Ascending aorta (tissue), 2 donors: ENCODE measurements at regions not wholly inside any gene's neighbourhood (a gene's known extent, or its start where the extent isn't known, plus 50 kb on each side); places are given as distances from the start of the nearest gene placed in this dataset.

Source experiments
- DNase-seq, 2 donors: peaks; one replicate each; pipeline ENCODE4 v3.0.0-alpha.2; 2019; ENCODE audit warnings: low spot score in 2 of 2
- H3K27ac ChIP-seq, 2 donors: fragments of 200-600 bp; sonication (generic); one replicate each; pipeline ENCODE4 v1.5.1; 2016 to 2017; ENCODE audit warnings: mild to moderate bottlenecking in 1 of 2
- H3K27me3 ChIP-seq: fragments of 200-600 bp; sonication (generic); one replicate; pipeline ENCODE4 v1.5.1; 2017
- H3K36me3 ChIP-seq, 2 donors: fragments of 200-600 bp; sonication (generic); one replicate each; pipeline ENCODE4 v1.5.1; 2016
- H3K4me1 ChIP-seq, 2 donors: fragments of 200-600 bp; sonication (generic); one replicate each; pipeline ENCODE4 v1.5.1; 2016 to 2017; ENCODE audit warnings: mild to moderate bottlenecking in 1 of 2
- H3K4me3 ChIP-seq, 2 donors: fragments of 200-600 bp; sonication (generic); one replicate each; pipeline ENCODE4 v1.5.1; 2016 to 2017; ENCODE audit warnings: mild to moderate bottlenecking in 1 of 2
- H3K9me3 ChIP-seq, 2 donors: fragments of 200-600 bp; sonication (generic); one replicate each; pipeline ENCODE4 v1.5.1; 2016
- CTCF ChIP-seq, 3 experiments: fragments of 200-600 bp in 2 of 3; fragments of 450-650 bp in 1 of 3; sonication (generic) in 2 of 3; IDR thresholded peaks; one replicate each; pipeline ENCODE4 v1.5.1; 2016 to 2019; ENCODE audit warnings: antibody characterized with exemption in 3 of 3, mild to moderate bottlenecking in 1 of 3, moderate library complexity in 1 of 3
- intact Hi-C: fragments of 100-400 bp; cut with DNase I; formaldehyde crosslinking; loops from one replicate; pipeline ENCODE4 v1.15.1; 2023

- no peaks in the 10 kb centered on the region for H3K9me3 ChIP-seq
- TF ChIP-seq CTCF (IDR thresholded peaks at IDR 0.05), result no peak
- no peaks in the 10 kb centered on the region for H3K4me1 ChIP-seq
- intact Hi-C loops, result no loop called here
- H3K36me3 ChIP-seq, result no peaks in the 10 kb centered on the region
- H3K27me3 ChIP-seq, result no peaks in the 10 kb centered on the region
- no peak for DNase-seq
- H3K27ac ChIP-seq, result no peak overlapping the region
- no peak overlapping the region for H3K4me3 ChIP-seq
Measured at GRCh38 chr9:135243201-135244190, 156.0 kb downstream of the OLFM1 start.

GRCh38 chr9:135244271-135245221 is 157.1 kb downstream of the OLFM1 start:
- no peak for TF ChIP-seq CTCF (IDR thresholded peaks at IDR 0.05)
- Histone ChIP-seq H3K27ac (no peak overlapping the region), H3K27me3 (no peaks in the 10 kb centered on the region), H3K9me3 (no peaks in the 10 kb centered on the region), H3K36me3 (no peaks in the 10 kb centered on the region), H3K4me3 (no peak overlapping the region), H3K4me1 (no peaks in the 10 kb centered on the region)
- DNase-seq, result no peak
- intact Hi-C loops, result no loop called here

- no peak for TF ChIP-seq CTCF (IDR thresholded peaks at IDR 0.05)
- Histone ChIP-seq H3K4me3 (no peak overlapping the region), H3K27ac (no peak overlapping the region), H3K9me3 (no peaks in the 10 kb centered on the region), H3K36me3 (no peaks in the 10 kb centered on the region), H3K27me3 (no peaks in the 10 kb centered on the region), H3K4me1 (no peaks in the 10 kb centered on the region)
- DNase-seq, result no peak
- intact Hi-C loops, result no loop called here
Measured at GRCh38 chr9:135245482-135246247, 158.2 kb downstream of the OLFM1 start.

GRCh38 chr9:135246248-135247205 is 159.1 kb downstream of the OLFM1 start:
- Histone ChIP-seq H3K27ac (no peak overlapping the region), H3K9me3 (no peaks in the 10 kb centered on the region), H3K36me3 (no peaks in the 10 kb centered on the region), H3K27me3 (no peaks in the 10 kb centered on the region), H3K4me1 (no peaks in the 10 kb centered on the region), H3K4me3 (no peak overlapping the region)
- TF ChIP-seq CTCF (IDR thresholded peaks at IDR 0.05), result no peak
- intact Hi-C loops, result no loop called here
- DNase-seq, result no peak
